SW480 (cell line): ENCODE measurements at regions not wholly inside any gene's neighbourhood (a gene's known extent, or its start where the extent isn't known, plus 50 kb on each side); places are given as distances from the start of the nearest gene placed in this dataset.
"Not testable (repeated sequence)": the region's sequence is repeated elsewhere in the genome, so short reads cannot be mapped to it uniquely, and the experiment has no call there.

ENCODE experiments used
- DNase-seq: peaks from one replicate; pipeline ENCODE4 v3.0.0-alpha.2; 2016; ENCODE audit warnings: low spot score

DNA sequence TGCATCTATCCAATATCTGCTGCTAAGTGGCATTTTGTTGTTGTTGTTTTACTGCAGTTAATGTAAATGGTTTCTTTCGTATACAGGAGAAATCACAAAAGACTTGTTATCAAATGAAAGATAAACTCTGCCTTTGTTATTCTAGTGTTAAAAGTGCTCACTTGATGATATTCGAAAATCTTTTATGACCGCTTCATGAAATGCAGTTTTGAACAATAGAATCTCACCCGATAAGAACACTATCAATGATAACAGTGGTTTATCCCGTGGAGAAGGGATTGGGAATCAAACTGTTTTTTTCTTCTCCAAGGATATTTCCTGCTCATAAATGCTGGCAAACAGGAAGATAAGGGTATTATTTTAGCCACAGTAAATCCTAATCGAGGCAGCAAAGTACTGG lies 1366.3 kb downstream of the OLFM4 start:
- no peak for DNase-seq

DNA sequence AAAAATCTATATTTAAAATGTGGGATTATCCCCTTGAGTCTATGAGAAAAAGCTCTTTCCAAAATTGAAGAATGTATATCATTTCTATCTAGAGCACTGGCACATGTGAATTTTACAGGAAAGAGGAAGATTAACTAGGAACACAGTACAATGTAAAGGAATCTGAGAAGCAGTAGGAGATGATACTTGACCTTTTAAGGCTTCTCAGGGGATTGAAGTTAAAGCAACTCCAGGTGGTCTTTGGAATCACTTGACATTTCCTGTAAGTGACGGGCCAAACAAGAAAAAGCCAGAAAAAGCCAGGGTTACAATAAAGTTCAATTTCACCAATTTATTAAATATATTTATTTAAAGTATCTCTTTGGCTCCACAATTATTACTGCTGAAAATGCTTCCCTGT lies 1373.9 kb downstream of the OLFM4 start:
- DNase-seq = no peak

DNA sequence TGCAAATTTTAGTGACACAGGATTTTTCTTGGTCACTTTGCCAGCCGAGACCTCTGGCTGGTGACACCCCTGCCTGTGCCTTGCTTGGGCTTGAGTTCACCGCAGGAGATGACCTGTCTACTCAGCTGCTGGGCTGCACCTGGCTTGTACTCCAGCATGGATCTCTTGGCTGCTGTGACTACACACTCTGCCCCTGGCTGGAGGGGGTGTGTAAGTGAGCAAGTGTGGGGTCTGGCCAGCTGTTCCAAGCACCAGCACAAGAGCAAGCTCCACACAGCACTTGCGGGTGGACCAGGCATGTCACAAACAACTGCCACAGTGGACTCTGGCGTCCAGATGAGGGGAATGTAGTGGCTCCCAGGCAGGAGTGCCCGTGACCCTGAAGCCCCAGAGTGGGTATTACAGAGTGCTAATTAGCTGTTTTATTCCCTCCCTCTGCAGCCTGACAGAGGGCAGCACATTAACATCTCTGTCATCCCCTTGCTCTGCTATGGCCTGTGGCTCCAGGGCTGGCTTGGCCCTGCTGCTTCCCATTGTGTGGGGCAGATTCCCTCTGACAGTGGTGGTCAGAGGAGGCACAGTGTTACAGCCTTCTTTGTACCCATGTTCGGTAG lies 1387.2 kb downstream of the OLFM4 start:
- no peak for DNase-seq

DNA sequence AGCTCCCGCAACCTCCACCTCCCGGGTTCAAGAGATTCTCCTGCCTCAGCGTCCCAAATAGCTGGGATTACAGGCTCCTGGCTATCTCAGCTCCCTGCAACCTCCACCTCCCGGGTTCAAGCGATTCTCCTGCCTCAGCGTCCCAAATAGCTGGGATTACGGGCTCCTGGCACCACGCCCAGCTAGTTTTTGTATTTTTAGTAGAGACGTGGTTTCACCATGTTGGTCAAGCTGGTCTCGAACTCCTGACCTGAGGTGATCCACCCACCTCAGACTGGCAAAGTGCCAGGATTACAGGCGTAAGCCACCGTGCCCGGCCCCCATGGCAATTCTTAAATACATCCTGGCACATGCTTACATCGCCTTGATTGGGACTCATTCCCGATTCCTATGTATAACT lies 1394.3 kb downstream of the OLFM4 start:
- not testable (repeated sequence) for DNase-seq

DNA sequence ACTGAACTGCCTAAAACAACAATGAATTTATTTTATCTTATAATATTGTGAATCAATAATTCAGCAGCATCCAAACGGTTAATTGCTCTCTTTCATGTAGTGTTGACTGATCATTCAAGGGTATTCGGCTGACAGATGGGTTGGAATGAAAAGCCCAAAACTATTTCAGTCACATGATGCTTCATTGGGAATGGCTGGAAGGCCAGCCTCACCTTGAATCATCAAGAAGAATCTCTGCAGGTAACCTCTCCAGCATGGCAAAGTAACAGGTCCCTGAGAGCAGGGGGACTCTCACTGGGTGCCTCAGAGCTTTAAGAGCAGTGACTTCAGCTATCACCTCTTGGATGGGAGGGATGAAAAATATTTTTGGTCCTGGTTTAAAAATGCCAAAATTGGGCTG lies 1395.7 kb downstream of the OLFM4 start:
- no peak for DNase-seq

DNA sequence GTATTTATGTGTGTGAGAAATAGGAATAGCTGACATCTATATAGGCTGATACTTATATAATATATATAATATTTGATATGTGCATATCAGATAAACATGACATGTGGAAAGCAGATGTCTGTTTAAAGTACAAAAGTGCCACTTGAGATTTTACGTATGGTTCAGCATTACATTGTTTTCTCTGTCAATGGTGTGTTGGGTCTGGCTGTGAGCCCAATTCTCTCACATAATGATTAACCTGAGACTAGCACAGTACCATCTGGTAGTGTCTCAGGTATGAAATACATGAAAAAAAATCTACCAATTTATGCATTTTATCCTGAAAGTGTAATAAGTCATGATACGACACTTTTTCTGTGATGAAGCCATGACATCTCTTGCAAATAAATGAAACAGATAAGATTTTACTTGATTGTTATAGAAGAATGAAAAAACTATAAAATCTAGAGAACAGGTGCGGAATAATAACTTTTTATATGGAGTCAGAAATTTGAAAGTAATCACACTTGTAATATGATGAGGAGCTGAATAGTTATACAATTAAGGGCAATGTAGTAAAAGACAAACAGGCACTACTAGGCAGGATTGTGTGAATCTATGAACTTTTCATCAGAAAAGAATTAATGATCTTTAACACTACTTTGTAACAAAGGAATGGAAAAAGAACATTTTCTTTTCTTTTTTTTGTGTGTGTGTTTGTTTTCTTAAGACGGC lies 1405.0 kb downstream of the OLFM4 start:
- no peak for DNase-seq

DNA sequence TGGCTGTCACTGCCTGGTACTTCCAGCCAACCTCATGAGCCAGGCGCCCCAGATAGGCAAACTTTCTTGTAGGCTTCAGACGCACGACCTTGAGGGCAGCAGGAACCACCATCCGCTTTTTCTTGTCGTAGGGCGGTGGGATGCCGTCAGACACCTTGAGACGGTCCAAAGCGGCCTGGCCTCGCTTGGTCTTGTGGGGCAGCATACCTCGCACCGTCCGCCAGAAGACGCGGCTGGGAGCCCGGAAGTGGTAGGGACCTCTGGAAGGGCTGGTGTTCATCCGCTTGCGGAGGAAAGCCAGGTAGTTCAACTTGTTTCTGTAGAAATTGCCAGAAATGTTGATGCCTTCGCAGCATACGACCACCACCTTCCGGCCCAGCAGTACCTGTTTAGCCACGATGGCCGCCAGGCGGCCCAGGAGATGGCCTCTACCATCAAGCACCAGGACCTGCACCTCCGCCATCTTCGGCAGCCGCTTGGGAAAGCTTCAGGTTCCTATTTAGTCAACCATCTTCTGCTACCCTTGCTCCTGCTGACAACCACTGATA lies 1412.3 kb downstream of the OLFM4 start:
- DNase-seq = not testable (repeated sequence)

DNA sequence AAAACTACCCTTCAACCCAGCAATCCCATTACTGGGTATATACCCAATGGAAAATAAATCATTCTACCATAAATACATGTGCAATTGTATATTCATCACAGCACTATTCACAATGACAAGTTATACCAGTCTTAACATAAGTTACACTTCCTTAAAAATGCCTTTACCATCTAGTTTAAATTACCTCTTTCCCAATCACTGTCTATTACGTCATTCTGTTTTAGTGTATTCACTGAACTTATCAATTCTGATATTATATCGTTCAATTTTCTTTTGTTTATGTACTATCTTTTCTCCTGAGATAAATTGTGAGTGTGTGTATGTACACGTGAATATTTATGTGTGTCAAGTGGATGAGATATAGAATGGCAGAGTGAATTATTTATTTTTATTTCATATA lies 1416.8 kb downstream of the OLFM4 start:
- no peak for DNase-seq

DNA sequence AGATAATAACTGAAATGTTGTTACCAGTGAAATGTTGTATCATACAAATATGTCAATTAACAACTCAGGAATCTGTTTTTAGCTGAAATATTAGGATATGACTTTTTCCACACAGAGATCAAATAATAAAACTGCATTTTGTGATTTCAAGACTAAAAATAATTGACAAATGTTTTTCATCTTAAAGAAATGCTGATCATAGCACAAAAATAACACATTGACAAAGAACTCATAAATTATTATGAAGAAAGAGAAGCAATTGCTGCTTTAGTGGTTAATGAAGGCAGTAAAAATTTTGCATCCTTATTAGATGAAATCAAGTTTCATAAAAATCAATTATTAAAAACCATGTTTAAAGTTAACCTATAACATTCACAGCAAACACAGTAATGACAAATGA lies 1417.3 kb downstream of the OLFM4 start:
- no peak for DNase-seq

DNA sequence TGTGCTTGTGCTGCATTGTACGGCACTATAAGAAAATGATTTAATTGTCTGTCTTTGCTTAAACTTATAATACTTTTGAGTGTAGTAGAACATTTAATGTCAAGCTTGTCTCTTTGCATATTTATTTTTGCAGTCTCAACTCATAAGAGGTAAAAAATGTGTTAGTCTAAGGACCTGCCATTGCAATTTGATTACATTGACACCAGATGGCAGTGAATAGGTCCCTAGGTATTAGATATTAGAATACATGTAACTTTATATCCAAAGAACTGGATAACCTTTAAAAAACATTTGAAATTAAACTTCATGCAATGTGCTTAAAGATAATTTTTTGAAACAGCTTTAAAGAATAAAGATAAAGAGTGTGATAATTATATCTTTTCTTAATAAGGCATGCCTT lies 1421.3 kb downstream of the OLFM4 start:
- peak; percentile 10 for DNase-seq

DNA sequence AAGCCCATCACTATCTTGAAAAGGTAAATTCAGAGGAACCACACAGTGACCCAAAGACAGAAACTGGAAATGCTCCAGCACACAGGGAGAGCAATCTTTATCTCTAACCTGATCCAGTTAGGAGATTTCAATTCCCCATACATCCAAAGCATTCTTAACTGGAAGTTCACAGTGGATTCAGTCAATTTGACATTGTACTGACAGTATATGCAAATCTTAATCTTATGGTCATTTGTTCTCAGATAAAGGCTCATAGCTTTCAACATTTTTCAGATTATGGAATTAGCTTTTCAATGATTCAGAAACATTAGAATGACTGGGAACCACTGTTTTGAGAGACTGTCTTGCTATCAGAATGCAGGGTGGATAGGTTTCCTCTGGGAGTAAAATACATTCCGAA lies 1455.6 kb downstream of the OLFM4 start:
- no peak for DNase-seq

DNA sequence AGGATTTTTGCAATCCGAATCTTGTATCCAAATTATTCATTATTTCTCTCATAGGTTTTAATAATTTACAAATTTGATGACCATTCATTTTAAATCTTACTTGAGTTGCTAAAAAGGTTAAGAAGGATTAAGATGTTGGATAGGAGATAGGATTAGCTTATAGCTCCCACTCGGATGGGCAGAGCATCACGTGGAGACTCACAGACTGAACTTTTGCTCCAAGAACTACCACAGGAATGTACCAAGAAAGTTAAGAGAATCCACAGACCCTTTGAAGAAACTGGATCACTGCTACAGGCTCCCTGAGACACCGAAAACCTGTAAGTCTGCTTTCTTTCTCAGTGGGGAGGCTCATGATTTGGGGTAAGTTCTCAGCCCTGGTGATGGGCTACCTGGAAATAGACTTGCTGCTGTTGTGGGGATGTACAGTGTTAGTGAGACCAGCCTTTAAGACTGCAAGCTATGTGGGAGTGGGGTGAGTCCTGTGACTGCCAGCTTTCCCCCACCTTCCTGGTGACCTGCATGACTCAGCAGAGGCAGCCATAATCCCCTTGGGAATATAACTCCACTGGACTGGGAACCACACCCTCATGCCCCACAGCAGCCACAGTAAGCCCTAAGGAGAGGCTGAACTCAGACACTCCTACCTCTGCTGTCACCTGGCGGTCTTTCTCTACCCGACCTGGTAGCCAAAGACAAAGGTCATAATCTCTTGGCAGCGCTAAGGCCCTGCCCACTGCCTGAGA lies 1458.0 kb downstream of the OLFM4 start:
- no peak for DNase-seq

DNA sequence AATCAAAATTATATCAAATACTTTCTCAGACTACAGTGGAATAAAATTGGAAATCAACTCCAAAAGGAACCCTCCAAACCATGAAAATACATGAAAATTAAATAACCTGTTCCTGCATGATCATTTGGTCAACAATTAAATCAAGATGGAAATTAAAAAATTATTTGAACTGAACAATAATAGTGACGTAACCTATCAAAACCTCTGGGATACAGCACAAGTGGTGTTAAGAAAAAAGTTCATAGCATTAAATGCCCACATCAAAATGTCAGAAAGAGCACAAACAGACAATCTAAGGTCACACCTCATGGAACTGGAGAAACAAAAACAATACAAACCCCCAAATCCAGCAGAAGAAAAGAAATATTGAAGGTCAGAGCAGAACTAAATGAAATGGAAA lies 1460.7 kb downstream of the OLFM4 start:
- no peak for DNase-seq

DNA sequence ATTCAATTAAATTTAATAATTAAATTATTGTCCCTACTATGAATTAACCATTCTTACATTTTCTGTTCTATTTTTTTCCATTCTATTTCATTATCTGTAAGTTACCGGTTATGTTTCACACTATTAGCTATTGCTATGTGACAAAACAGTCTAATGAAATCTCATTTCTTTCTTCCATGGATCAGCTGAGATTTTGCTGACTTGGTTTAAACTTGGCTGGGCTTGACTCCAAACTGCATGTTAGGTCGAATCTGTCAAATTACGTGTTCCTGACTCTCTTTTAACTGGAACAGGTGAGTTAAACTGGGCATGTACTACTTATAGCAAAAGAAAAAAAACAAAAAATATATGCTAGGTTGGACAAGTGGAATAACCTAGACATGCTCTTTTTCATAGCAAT lies 1464.4 kb downstream of the OLFM4 start:
- DNase-seq = no peak

DNA sequence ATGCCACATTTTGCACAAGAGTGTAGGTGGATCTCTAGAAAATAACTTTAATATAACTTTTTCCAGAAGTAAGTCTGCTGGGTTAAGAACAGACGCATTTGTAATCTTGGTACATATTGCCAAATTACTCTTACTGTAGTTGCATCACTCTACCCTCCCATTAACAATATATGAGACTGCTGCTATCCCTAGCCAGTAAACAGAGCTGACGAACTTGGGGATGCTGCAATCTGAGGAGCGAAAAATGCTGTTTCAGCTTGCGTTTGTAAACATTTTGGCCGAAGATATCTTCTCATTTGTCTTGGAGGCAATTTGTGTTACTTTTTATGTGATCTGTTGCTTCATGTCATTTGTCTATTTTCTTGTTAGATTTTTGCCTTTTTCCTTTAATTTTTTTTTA lies 1482.8 kb downstream of the OLFM4 start:
- no peak for DNase-seq

DNA sequence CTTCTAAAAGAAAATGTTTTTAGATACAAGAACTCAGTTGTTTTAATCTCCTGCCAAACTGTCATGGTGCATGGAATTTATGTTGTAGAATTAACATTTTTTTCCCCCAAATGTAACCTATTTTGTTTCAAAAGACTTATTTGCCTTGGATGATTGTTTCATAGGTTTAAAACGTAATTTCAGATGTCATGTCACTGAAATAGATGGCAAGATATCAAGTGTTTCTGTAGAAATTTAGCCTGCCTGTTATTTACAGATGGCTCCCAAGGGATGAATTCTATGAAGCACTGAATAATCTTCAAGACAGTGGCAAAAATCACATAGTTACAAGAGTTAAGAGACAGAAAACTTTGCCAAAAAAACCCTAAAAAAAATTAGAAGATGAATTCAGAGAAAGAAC lies 1484.6 kb downstream of the OLFM4 start:
- no peak for DNase-seq

DNA sequence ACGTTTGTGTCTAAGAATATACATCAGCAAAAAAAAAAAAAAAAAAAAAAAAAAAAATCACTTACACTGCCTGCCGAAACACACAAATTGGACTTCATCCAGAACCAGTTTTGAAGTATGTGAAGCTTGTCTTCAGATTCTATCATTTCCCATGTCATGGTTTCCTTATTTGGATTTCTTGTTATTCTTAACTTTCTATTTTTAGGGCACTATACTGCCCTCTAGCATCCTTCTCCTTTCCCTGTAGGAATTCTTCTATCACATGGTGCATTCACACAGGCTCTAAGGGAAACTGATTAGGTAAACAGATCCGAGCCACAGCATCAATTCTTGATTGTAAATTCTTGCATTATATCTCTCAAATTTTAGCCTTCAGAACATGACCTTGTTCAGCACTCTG lies 1507.5 kb downstream of the OLFM4 start:
- peak; percentile 14 for DNase-seq

DNA sequence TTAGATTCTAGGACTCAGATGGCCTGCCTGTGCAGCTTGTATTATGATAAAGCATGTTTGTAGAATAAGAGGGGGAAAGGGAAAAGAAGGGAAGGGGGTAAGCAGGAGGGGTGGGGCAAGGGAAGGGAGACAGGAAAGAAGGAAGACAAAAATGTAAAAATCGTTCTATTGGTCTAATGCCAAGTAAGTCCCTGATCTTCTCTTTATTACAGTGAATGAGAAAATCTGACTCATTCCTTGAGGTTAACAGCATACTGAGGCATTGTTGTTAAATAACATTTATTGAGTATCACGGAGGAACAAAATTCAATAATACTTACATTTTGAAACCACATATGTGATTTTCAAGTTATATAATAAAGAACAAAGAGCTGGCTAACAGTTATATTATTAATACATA lies 1534.7 kb downstream of the OLFM4 start:
- no peak for DNase-seq

DNA sequence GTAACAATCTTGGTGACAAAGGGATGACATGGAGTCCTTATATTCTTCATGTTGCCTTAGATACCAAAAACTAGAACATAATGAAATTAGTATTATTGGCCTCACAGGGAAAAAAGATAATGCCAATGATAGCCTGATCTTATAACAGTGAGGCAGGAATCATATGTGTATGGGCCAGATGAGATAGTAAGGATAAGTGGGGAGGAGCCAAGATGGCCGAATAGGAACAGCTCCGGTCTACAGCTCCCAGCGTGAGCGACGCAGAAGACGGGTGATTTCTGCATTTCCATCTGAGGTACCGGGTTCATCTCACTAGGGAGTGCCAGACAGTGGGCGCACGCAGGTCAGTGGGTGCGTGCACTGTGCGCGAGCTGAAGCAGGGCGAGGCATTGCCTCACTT lies 1543.4 kb downstream of the OLFM4 start:
- not testable (repeated sequence) for DNase-seq

DNA sequence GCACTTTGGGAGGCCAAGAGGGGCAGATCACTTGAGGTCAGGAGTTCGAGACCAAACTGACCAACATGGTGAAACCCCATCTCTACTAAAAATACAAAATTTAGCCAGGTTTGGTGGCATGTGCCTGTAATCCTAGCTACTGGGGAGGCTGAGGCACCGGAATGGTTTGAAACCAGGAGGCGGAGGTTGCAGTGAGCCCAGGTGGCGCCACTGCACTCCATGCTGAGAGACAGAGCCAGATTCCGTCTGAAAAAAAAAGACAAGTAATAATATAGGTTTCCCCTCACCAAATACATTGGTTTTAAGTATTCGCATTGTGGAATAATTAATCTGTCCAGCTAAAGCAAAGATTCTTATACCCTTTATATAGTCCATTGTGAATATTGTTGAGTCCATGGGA lies 1544.6 kb downstream of the OLFM4 start:
- DNase-seq = no peak

DNA sequence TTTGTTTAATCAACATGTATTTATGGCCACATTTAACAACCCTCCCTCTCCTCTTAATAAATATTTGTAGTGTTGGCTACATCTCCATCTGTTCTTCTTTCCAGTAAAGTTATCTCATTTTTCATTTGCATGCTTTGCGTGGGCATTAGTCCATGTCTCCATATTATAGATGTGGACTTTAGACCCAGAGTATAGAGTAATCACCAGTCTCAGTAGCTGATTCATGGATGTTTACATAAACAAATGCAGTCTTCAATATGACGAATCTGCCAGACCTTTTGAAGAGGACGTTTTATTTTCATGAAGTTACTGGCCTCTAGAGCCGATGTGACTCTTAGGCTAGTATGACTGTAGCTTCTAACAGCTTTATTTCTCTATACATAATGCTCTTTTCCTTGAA lies 1546.2 kb downstream of the OLFM4 start:
- DNase-seq = peak; percentile 75

DNA sequence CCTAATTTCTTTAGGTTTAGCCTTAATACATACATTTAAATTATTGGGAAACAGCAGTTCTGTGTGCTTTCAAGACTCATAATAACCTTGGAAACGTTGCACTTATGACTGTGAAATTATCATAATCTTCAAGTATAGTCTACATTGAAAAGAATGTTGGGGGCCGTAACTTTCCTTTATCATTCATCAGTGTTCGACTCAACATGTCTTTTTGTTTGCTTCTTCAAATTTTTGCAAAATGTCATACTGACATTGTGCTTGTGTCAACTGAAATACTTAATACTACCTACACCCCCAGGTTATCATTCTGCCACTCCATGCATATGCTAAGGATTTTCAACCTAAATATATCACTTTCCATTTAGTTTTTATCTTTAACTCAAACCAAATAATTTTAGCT lies 1562.9 kb downstream of the OLFM4 start:
- DNase-seq = no peak

DNA sequence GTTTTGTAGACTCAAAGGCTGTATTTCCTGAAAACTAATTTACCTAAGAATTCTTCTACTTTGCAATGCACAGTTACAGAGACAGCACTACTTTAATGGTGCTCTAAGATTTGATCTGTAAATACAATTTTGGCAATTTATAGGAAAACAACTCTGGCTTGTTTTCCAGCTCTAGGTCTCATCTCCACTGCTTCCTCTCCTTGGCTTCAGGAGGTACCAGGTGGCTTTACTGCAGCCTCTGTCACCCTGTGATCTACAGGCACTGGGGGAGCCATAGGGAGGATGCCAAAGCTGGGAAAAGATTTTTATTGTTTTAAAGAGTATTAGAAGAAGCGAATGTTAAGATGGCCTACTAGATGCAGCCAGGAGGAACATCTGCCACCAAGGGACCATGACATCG lies 1563.6 kb downstream of the OLFM4 start:
- no peak for DNase-seq
